Nephron (organoid): ENCODE measurements at regions not wholly inside any gene's neighbourhood (a gene's known extent, or its start where the extent isn't known, plus 50 kb on each side); places are given as distances from the start of the nearest gene placed in this dataset.

ENCODE experiments used
- H3K27ac Mint-ChIP-seq, 3 experiments: 2 replicates each; pipeline ENCODE4 v1.8.0; 2020; ENCODE audit warnings: mixed read lengths in 3 of 3, mild to moderate bottlenecking in 2 of 3, moderate library complexity in 1 of 3
- H3K27me3 Mint-ChIP-seq: 2 replicates; pipeline ENCODE4 v1.8.0; 2021; ENCODE audit warnings: low read depth, mild to moderate bottlenecking, moderate library complexity, mixed read lengths
- H3K36me3 Mint-ChIP-seq: 2 replicates; pipeline ENCODE4 v1.8.0; 2020; ENCODE audit warnings: low read depth, mixed read lengths
- H3K4me1 Mint-ChIP-seq: 2 replicates; pipeline ENCODE4 v1.8.0; 2020; ENCODE audit warnings: mixed read lengths
- H3K4me3 Mint-ChIP-seq, 3 experiments: 2 replicates each; pipeline ENCODE4 v1.8.0; 2020; ENCODE audit warnings: mild to moderate bottlenecking in 3 of 3, mixed read lengths in 3 of 3, moderate library complexity in 2 of 3
- H3K9me3 Mint-ChIP-seq: 2 replicates; pipeline ENCODE4 v1.8.0; 2020; ENCODE audit warnings: mixed read lengths
- TF ChIP-seq, protein P1 (sequence below), 3 experiments: fragments of 200-600 bp; sonication (generic); IDR thresholded peaks; one replicate each; pipeline ENCODE4 v1.5.0; 2021; ENCODE audit warnings: antibody characterized with exemption in 3 of 3; ENCODE audit not compliant: unreplicated experiment in 3 of 3

GRCh38 chr5:104952876-104953275 lies 1390.3 kb upstream of the NUDT12 start:
- H3K27ac Mint-ChIP-seq = no peak overlapping the region
- peaks cover 3% of the 10 kb centered on the region for H3K9me3 Mint-ChIP-seq
- no peaks in the 10 kb centered on the region for H3K36me3 Mint-ChIP-seq
- TF ChIP-seq, protein P1, sequence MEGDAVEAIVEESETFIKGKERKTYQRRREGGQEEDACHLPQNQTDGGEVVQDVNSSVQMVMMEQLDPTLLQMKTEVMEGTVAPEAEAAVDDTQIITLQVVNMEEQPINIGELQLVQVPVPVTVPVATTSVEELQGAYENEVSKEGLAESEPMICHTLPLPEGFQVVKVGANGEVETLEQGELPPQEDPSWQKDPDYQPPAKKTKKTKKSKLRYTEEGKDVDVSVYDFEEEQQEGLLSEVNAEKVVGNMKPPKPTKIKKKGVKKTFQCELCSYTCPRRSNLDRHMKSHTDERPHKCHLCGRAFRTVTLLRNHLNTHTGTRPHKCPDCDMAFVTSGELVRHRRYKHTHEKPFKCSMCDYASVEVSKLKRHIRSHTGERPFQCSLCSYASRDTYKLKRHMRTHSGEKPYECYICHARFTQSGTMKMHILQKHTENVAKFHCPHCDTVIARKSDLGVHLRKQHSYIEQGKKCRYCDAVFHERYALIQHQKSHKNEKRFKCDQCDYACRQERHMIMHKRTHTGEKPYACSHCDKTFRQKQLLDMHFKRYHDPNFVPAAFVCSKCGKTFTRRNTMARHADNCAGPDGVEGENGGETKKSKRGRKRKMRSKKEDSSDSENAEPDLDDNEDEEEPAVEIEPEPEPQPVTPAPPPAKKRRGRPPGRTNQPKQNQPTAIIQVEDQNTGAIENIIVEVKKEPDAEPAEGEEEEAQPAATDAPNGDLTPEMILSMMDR (IDR thresholded peaks at IDR 0.05; ENCODE audit: unreplicated experiment in 3 of 3) = no peak
- H3K27me3 Mint-ChIP-seq = no peaks in the 10 kb centered on the region
- H3K4me3 Mint-ChIP-seq = no peak overlapping the region
- H3K4me1 Mint-ChIP-seq = no peaks in the 10 kb centered on the region

DNA sequence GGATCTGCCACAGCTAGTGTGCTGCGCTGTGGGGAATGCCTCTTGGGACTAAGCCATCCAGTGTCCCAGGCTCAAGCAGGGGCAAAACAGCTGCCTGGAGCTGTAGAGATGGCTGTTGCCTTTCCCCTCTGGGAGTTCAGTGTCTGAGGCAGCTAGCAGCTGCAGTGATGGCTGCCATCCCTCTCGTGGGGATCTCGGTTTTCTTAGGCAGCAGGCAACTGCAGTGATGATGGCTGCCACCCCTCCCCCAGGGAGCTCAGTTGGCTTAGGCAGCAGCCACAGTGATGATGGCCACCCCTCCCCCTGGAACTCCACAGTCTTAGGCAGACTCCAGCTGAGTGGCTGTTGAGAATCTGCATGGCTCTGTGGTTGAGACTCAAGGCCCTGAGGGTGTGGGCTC lies 1389.2 kb upstream of the NUDT12 start:
- peaks cover 2% of the 10 kb centered on the region for H3K9me3 Mint-ChIP-seq
- TF ChIP-seq, protein P1 (IDR thresholded peaks at IDR 0.05; ENCODE audit: unreplicated experiment in 3 of 3) = no peak
- H3K4me1 Mint-ChIP-seq = no peaks in the 10 kb centered on the region
- H3K4me3 Mint-ChIP-seq = no peak overlapping the region
- H3K36me3 Mint-ChIP-seq = no peaks in the 10 kb centered on the region
- no peak overlapping the region for H3K27ac Mint-ChIP-seq
- no peaks in the 10 kb centered on the region for H3K27me3 Mint-ChIP-seq

DNA sequence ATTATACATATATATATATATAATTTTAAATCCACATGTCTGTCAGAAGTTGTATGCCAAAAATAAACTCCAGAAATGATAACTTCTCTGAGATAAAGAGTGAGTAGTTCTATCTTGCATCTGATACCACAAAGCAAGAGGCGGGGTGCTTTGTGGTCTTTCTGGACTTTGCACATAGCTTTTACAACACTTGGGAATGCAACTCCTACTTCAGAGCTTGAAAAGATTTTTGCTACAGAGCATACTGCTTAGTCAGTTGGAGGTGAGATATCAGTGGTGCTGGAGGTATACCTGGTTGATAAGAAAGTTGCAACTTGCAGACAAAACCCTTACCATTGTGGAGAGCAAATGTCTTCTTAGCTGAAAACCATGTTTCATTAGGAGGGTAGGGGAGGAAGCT lies 1384.5 kb upstream of the NUDT12 start:
- no peak overlapping the region for H3K27ac Mint-ChIP-seq
- H3K27me3 Mint-ChIP-seq = no peaks in the 10 kb centered on the region
- no peaks in the 10 kb centered on the region for H3K36me3 Mint-ChIP-seq
- TF ChIP-seq, protein P1 (IDR thresholded peaks at IDR 0.05; ENCODE audit: unreplicated experiment in 3 of 3) = no peak
- H3K4me3 Mint-ChIP-seq = no peak overlapping the region
- H3K4me1 Mint-ChIP-seq = no peaks in the 10 kb centered on the region
- peaks cover 2% of the 10 kb centered on the region for H3K9me3 Mint-ChIP-seq

- H3K27ac Mint-ChIP-seq = no peak overlapping the region
- H3K9me3 Mint-ChIP-seq = no peaks in the 10 kb centered on the region
- no peaks in the 10 kb centered on the region for H3K4me1 Mint-ChIP-seq
- no peak overlapping the region for H3K4me3 Mint-ChIP-seq
- no peaks in the 10 kb centered on the region for H3K36me3 Mint-ChIP-seq
- H3K27me3 Mint-ChIP-seq = no peaks in the 10 kb centered on the region
- TF ChIP-seq, protein P1 (IDR thresholded peaks at IDR 0.05; ENCODE audit: unreplicated experiment in 3 of 3) = no peak
Measured at GRCh38 chr5:104942735-104943134, 1380.1 kb upstream of the NUDT12 start.

DNA sequence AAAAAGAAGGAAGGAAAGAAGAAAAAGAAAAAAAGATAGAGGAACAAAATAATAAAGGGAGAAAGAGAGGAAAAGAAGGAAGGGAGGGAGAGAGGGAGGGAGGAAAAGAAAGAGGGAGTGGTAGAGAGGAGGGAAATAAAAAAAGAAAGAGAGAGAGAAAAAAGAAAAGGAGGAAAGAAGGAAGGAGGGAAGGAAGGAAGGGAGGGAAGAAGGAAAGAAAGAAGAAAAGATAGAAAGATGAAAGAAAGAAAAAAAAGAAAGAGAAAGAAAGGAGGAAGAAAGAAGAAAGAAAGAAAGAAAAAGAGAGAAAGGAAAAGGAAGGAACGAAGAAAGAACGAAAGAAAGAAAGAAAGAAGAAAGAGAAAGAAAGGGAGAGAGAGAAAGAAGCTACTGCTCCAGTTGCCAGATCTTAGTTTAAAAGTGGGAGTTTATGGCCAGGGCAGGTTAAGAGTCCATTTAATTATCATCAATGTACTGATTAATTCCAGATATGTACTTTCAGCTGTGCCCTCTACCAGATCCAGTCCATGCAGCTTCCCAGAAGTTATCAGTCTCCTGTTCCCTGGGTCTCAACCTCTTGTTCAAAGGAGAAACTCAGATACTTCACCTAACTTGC lies 1378.5 kb upstream of the NUDT12 start:
- no peak overlapping the region for H3K27ac Mint-ChIP-seq
- no peak overlapping the region for H3K4me3 Mint-ChIP-seq
- H3K4me1 Mint-ChIP-seq = no peaks in the 10 kb centered on the region
- no peaks in the 10 kb centered on the region for H3K27me3 Mint-ChIP-seq
- no peaks in the 10 kb centered on the region for H3K9me3 Mint-ChIP-seq
- H3K36me3 Mint-ChIP-seq = no peaks in the 10 kb centered on the region
- TF ChIP-seq, protein P1 (IDR thresholded peaks at IDR 0.05; ENCODE audit: unreplicated experiment in 3 of 3) = no peak

GRCh38 chr5:104937598-104937997 lies 1375.0 kb upstream of the NUDT12 start:
- Mint-ChIP-seq H3K4me1 (no peaks in the 10 kb centered on the region), H3K36me3 (no peaks in the 10 kb centered on the region), H3K27ac (no peak overlapping the region), H3K9me3 (no peaks in the 10 kb centered on the region), H3K27me3 (no peaks in the 10 kb centered on the region), H3K4me3 (no peak overlapping the region)
- TF ChIP-seq, protein P1 (IDR thresholded peaks at IDR 0.05; ENCODE audit: unreplicated experiment in 3 of 3) = no peak
